Osteocyte (in vitro differentiated cells): ENCODE measurements at regions not wholly inside any gene's neighbourhood (a gene's known extent, or its start where the extent isn't known, plus 50 kb on each side); places are given as distances from the start of the nearest gene placed in this dataset.

Experiments used
- DNase-seq: peaks from one replicate; pipeline ENCODE4 v3.0.0; 2021; ENCODE audit warnings: mixed read lengths; ENCODE audit not compliant: unreplicated experiment; ENCODE audit errors: extremely low spot score
- H3K27ac Mint-ChIP-seq: one replicate; pipeline ENCODE4 v1.8.0; 2021; ENCODE audit warnings: mild to moderate bottlenecking, mixed read lengths; ENCODE audit not compliant: unreplicated experiment
- H3K27me3 Mint-ChIP-seq: one replicate; pipeline ENCODE4 v1.8.0; 2021; ENCODE audit warnings: mixed read lengths; ENCODE audit not compliant: unreplicated experiment
- H3K36me3 Mint-ChIP-seq: one replicate; pipeline ENCODE4 v1.8.0; 2021; ENCODE audit warnings: mixed read lengths; ENCODE audit not compliant: unreplicated experiment
- H3K4me1 Mint-ChIP-seq: one replicate; pipeline ENCODE4 v1.8.0; 2021; ENCODE audit warnings: mixed read lengths; ENCODE audit not compliant: unreplicated experiment
- H3K4me3 Mint-ChIP-seq: one replicate; pipeline ENCODE4 v1.8.0; 2021; ENCODE audit warnings: mild to moderate bottlenecking, moderate library complexity, mixed read lengths; ENCODE audit not compliant: unreplicated experiment
- H3K9me3 Mint-ChIP-seq: one replicate; pipeline ENCODE4 v1.8.0; 2021; ENCODE audit warnings: mixed read lengths; ENCODE audit not compliant: unreplicated experiment
- TF ChIP-seq, protein P1 (sequence below): fragments of 200-600 bp; sonication (generic); IDR thresholded peaks from 2 replicates; pipeline ENCODE4 v1.5.0; 2021; ENCODE audit warnings: antibody characterized with exemption, mild to moderate bottlenecking, moderate library complexity

DNA sequence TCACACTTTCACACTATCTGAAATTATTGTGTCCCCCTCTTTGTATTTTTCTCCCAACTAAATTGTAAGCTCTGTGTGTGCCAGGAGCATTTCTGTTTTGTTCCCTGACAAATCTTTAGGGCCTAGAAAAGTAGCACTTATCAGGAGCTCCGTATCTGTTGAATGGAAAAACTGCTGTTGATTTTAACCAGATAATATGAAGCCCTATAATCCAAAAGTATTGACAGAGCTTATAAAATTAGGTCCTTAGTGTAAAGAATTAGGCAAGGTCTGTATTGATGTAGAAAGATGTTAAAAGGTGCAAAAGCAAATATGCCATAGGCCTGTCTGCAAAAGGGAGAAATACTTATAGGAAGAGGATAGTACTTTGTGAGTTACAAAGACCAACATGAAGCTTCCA is 109.4 kb upstream of the ISL1 start:
- Mint-ChIP-seq H3K4me3 (no peak overlapping the region), H3K4me1 (no peaks in the 10 kb centered on the region), H3K27ac (no peak overlapping the region), H3K27me3 (no peaks in the 10 kb centered on the region), H3K9me3 (peaks cover 3% of the 10 kb centered on the region), H3K36me3 (no peaks in the 10 kb centered on the region)
- TF ChIP-seq, protein P1, sequence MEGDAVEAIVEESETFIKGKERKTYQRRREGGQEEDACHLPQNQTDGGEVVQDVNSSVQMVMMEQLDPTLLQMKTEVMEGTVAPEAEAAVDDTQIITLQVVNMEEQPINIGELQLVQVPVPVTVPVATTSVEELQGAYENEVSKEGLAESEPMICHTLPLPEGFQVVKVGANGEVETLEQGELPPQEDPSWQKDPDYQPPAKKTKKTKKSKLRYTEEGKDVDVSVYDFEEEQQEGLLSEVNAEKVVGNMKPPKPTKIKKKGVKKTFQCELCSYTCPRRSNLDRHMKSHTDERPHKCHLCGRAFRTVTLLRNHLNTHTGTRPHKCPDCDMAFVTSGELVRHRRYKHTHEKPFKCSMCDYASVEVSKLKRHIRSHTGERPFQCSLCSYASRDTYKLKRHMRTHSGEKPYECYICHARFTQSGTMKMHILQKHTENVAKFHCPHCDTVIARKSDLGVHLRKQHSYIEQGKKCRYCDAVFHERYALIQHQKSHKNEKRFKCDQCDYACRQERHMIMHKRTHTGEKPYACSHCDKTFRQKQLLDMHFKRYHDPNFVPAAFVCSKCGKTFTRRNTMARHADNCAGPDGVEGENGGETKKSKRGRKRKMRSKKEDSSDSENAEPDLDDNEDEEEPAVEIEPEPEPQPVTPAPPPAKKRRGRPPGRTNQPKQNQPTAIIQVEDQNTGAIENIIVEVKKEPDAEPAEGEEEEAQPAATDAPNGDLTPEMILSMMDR: no peak
- no peak for DNase-seq

DNA sequence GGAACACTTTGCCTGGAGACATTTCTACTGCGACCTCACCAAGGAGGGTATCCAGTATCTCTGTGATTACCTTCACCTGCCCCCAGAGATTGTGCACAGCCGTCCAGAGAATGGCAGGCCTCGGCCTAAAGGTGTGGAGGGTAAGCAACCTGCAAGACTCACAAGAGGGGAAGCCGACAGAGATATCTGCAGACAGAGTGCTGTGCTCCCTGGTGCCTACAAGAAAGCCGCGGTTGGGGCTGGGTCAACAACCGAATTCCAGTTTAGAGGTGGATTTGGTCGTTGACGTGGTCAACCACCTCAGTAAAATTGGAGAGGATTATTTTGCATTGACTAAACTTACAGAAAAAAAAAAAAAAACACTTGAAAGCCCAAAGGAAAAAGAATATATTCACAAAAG is 107.8 kb upstream of the ISL1 start:
- H3K4me3 Mint-ChIP-seq: no peak overlapping the region

DNA sequence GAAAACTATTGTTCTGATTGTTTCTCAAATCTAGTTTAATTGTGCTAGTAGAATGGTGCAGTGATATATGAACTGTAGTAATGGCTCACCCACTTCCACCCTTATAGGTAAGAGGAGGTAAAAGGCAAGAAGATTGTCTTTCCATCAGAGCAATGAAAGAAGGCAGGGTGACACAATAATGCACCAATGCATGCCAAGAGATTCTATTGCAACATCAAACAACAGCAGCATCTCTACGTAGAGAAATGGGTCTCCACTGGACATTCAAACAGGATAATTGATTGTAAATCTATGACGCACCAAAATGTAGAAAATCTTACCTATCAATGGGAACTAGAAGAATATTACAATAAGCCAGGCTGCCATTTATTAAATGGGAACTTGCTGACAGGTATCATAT is 107.0 kb upstream of the ISL1 start:
- Mint-ChIP-seq H3K36me3 (no peaks in the 10 kb centered on the region), H3K27ac (no peak overlapping the region), H3K4me1 (no peaks in the 10 kb centered on the region), H3K27me3 (no peaks in the 10 kb centered on the region), H3K9me3 (peaks cover 3% of the 10 kb centered on the region), H3K4me3 (no peak overlapping the region)
- DNase-seq: no peak
- TF ChIP-seq, protein P1: no peak

More for the DNA sequence above, 107.8 kb upstream of the ISL1 start:
- H3K9me3 Mint-ChIP-seq: peaks cover 3% of the 10 kb centered on the region
- H3K4me1 Mint-ChIP-seq: no peaks in the 10 kb centered on the region
- H3K27me3 Mint-ChIP-seq: no peaks in the 10 kb centered on the region
- TF ChIP-seq, protein P1: no peak
- H3K27ac Mint-ChIP-seq: no peak overlapping the region
- no peak for DNase-seq
- no peaks in the 10 kb centered on the region for H3K36me3 Mint-ChIP-seq

DNA sequence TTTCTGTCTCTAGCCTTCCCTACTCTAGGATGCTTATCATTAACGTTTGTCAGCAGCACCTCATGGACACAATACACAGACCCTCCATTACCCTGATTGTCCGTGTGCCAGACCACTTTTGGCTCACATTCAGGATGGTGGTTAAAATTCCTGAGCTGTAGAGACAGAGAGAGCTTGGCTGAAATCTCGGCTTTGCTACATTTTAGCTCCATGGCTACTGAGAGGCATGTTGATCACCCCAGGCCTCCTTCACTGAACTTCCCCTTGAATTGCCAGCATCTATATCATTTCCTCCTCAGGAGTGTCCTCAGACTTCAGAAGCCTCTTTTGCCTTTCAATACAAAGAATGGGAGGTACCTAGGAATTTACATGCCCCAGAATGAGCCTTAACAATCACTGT is 104.7 kb upstream of the ISL1 start:
- no peak for DNase-seq
- Mint-ChIP-seq H3K36me3 (no peaks in the 10 kb centered on the region), H3K27ac (no peak overlapping the region), H3K27me3 (no peaks in the 10 kb centered on the region), H3K4me1 (no peaks in the 10 kb centered on the region), H3K9me3 (peaks cover 8% of the 10 kb centered on the region), H3K4me3 (no peak overlapping the region)
- TF ChIP-seq, protein P1: no peak

DNA sequence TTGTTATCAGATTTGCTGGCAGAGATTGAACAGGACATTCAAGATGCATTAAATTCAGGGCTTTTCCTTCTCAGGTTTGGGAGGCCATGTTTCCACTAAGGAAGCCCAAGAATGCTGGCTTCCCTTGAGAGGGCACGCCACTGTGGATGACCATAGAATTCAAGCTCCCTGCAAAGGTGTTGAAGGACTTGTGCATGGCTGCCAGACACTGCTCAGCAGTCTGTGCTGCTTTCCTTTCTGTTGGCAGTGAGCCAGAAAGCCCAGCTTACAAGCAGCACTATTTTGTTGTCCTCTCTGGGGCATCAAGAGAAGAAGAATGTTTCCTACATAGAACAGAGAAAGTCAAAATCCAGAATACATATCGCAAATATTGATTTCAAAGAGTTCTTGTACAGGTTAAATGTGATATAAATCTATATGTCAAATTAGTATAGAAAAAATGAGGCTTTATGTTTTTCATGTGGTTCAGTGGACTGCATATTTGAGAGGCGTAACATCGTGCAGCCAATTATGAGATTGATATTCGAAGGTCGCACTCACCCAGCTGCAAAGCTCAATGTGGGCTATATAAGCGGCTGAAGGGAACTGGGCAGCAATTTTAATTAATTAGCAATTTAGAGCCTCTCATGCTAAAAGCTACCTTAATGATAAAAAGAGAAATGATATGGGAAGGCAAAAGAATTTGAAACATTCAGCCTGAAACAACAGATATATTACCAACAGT is 103.1 kb upstream of the ISL1 start:
- TF ChIP-seq, protein P1: no peak
- Mint-ChIP-seq H3K36me3 (no peaks in the 10 kb centered on the region), H3K4me3 (no peak overlapping the region), H3K9me3 (peaks cover 8% of the 10 kb centered on the region), H3K27me3 (no peaks in the 10 kb centered on the region), H3K4me1 (no peaks in the 10 kb centered on the region), H3K27ac (no peak overlapping the region)
- no peak for DNase-seq
